Activated CD4-positive, alpha-beta T cell treated with anti-CD3 and anti-CD28 coated beads for 4 hours (primary cell): ENCODE measurements at regions not wholly inside any gene's neighbourhood (a gene's known extent, or its start where the extent isn't known, plus 50 kb on each side); places are given as distances from the start of the nearest gene placed in this dataset.

Experiments used
- DNase-seq, 2 donors: peaks; one replicate each; pipeline ENCODE4 v3.0.0-alpha.2; 2020

GRCh38 chr16:73663720-73664119, 615.8 kb upstream of the ZFHX3 start:
- no peak for DNase-seq

GRCh38 chr16:73636196-73636595, 588.3 kb upstream of the ZFHX3 start:
- no peak for DNase-seq

GRCh38 chr16:73629011-73629410, 581.1 kb upstream of the ZFHX3 start:
- no peak for DNase-seq

- DNase-seq: no peak
Observed at GRCh38 chr16:73617738-73618137, 569.8 kb upstream of the ZFHX3 start.

- DNase-seq: no peak
Observed at GRCh38 chr16:73616770-73617169, 568.8 kb upstream of the ZFHX3 start.

- no peak for DNase-seq
Observed at GRCh38 chr16:73616166-73616753, 568.3 kb upstream of the ZFHX3 start.

- no peak for DNase-seq
Observed at GRCh38 chr16:73615071-73615940, 567.4 kb upstream of the ZFHX3 start.

- no peak for DNase-seq
Observed at GRCh38 chr16:73614131-73614530, 566.2 kb upstream of the ZFHX3 start.

- DNase-seq: no peak
Observed at GRCh38 chr16:73610605-73611156, 562.8 kb upstream of the ZFHX3 start.

GRCh38 chr16:73610160-73610559, 562.2 kb upstream of the ZFHX3 start:
- no peak for DNase-seq

- no peak for DNase-seq
Observed at GRCh38 chr16:73608911-73609310, 561.0 kb upstream of the ZFHX3 start.

- no peak for DNase-seq
Observed at GRCh38 chr16:73605309-73605708, 557.4 kb upstream of the ZFHX3 start.

- no peak for DNase-seq
Observed at GRCh38 chr16:73601911-73602310, 554.0 kb upstream of the ZFHX3 start.

GRCh38 chr16:73599870-73600269, 551.9 kb upstream of the ZFHX3 start:
- DNase-seq: no peak

GRCh38 chr16:73599351-73599750, 551.4 kb upstream of the ZFHX3 start:
- DNase-seq: no peak

- no peak for DNase-seq
Observed at GRCh38 chr16:73584157-73584556, 536.2 kb upstream of the ZFHX3 start.

- no peak for DNase-seq
Observed at GRCh38 chr16:73572135-73572828, 524.4 kb upstream of the ZFHX3 start.

- no peak for DNase-seq
Observed at GRCh38 chr16:73569266-73569980, 521.5 kb upstream of the ZFHX3 start.

- DNase-seq: no peak
Observed at GRCh38 chr16:73568769-73569168, 520.8 kb upstream of the ZFHX3 start.

GRCh38 chr16:73565925-73566324, 518.0 kb upstream of the ZFHX3 start:
- no peak for DNase-seq

GRCh38 chr16:73565263-73565662, 517.3 kb upstream of the ZFHX3 start:
- DNase-seq: no peak

- DNase-seq: no peak
Observed at GRCh38 chr16:73563709-73564108, 515.8 kb upstream of the ZFHX3 start.

- DNase-seq: no peak
Observed at GRCh38 chr16:73560497-73560896, 512.6 kb upstream of the ZFHX3 start.
